ENCODE measurements at regions not wholly inside any gene's neighbourhood (a gene's known extent, or its start where the extent isn't known, plus 50 kb on each side); places are given as distances from the start of the nearest gene placed in this dataset.

GRCh38 chr3:68062926-68063325, 408.5 kb upstream of the SUCLG2 start:
- Histone ChIP-seq H2AFZ (ENCODE audit: low read length) (no peak overlapping the region), H3K4me1 (ENCODE audit: control insufficient read depth in 2 of 2, insufficient read depth in 1 of 2, low read depth in 1 of 2, low read length in 2 of 2) (no peaks in the 10 kb centered on the region), H3K79me1 (ENCODE audit: low read depth, low read length) (no peaks in the 10 kb centered on the region), H3K9me3 (replicated peaks in 1 of 2; ENCODE audit: control insufficient read depth in 2 of 2, insufficient read depth in 1 of 2, low read depth in 1 of 2, low read length in 2 of 2) (no peaks in the 10 kb centered on the region), H3K9ac (ENCODE audit: low read depth, low read length, poor library complexity) (no peak overlapping the region), H3K18ac (ENCODE audit: low read length) (no peak overlapping the region), H3K4me2 (ENCODE audit: insufficient read depth, low read length, poor library complexity, severe bottlenecking) (no peak overlapping the region), H2BK120ac (ENCODE audit: low read depth, low read length) (no peak overlapping the region), H4K8ac (ENCODE audit: low read depth, low read length) (no peak overlapping the region), H3K36me3 (replicated peaks in 1 of 2; ENCODE audit: control insufficient read depth in 2 of 2, insufficient read depth in 2 of 2, low read length in 2 of 2) (no peaks in the 10 kb centered on the region), H3K14ac (ENCODE audit: low read length) (no peak overlapping the region), H3K23ac (ENCODE audit: low read depth, low read length, poor library complexity) (no peak overlapping the region), H2BK5ac (ENCODE audit: low read length) (no peak overlapping the region), H2BK15ac (ENCODE audit: low read length) (no peak overlapping the region), H4K91ac (ENCODE audit: low read depth, low read length, poor library complexity) (no peak overlapping the region), H2BK12ac (ENCODE audit: low read length) (no peak overlapping the region), H3K27ac (replicated peaks; ENCODE audit: low read length) (no peak overlapping the region), H3K4me3 (ENCODE audit: low read length in 2 of 2) (no peak overlapping the region), H3K4ac (ENCODE audit: low read length) (no peak overlapping the region), H3K27me3 (ENCODE audit: control insufficient read depth in 3 of 3, insufficient read depth in 3 of 3, low read depth in 1 of 3, low read length in 3 of 3) (no peaks in the 10 kb centered on the region), H2AK5ac (ENCODE audit: low read depth, low read length) (no peak overlapping the region)
- no CpG with 5 or more reads among the region's 5 CpGs for WGBS, 2 donors (ENCODE audit: extremely low coverage in 2 of 2, insufficient read length in 2 of 2, insufficient replicate concordance in 1 of 2)
- DNase-seq (ENCODE audit: low spot score) = no peak

GRCh38 chr3:68060910-68061309, 406.5 kb upstream of the SUCLG2 start:
- H3K79me1 ChIP-seq (ENCODE audit: low read depth, low read length) = no peaks in the 10 kb centered on the region
- H2BK120ac ChIP-seq (ENCODE audit: low read depth, low read length) = no peak overlapping the region
- no peak overlapping the region for H3K4me2 ChIP-seq (ENCODE audit: insufficient read depth, low read length, poor library complexity, severe bottlenecking)
- H3K36me3 ChIP-seq (replicated peaks in 1 of 2; ENCODE audit: control insufficient read depth in 2 of 2, insufficient read depth in 2 of 2, low read length in 2 of 2) = no peaks in the 10 kb centered on the region
- H2BK15ac ChIP-seq (ENCODE audit: low read length) = no peak overlapping the region
- H2BK5ac ChIP-seq (ENCODE audit: low read length) = no peak overlapping the region
- H3K4ac ChIP-seq (ENCODE audit: low read length) = no peak overlapping the region
- no peak overlapping the region for H2AK5ac ChIP-seq (ENCODE audit: low read depth, low read length)
- no peaks in the 10 kb centered on the region for H3K9me3 ChIP-seq (replicated peaks in 1 of 2; ENCODE audit: control insufficient read depth in 2 of 2, insufficient read depth in 1 of 2, low read depth in 1 of 2, low read length in 2 of 2)
- no peak overlapping the region for H3K14ac ChIP-seq (ENCODE audit: low read length)
- H3K23ac ChIP-seq (ENCODE audit: low read depth, low read length, poor library complexity) = no peak overlapping the region
- H3K27me3 ChIP-seq (ENCODE audit: control insufficient read depth in 3 of 3, insufficient read depth in 3 of 3, low read depth in 1 of 3, low read length in 3 of 3) = no peaks in the 10 kb centered on the region
- no peak overlapping the region for H3K4me3 ChIP-seq (ENCODE audit: low read length in 2 of 2)
- H2AFZ ChIP-seq (ENCODE audit: low read length) = no peak overlapping the region
- H4K8ac ChIP-seq (ENCODE audit: low read depth, low read length) = no peak overlapping the region
- no peak overlapping the region for H3K27ac ChIP-seq (replicated peaks; ENCODE audit: low read length)
- H4K91ac ChIP-seq (ENCODE audit: low read depth, low read length, poor library complexity) = no peak overlapping the region
- H3K9ac ChIP-seq (ENCODE audit: low read depth, low read length, poor library complexity) = no peak overlapping the region
- WGBS, 2 donors (ENCODE audit: extremely low coverage in 2 of 2, insufficient read length in 2 of 2, insufficient replicate concordance in 1 of 2) = no CpG with 5 or more reads among the region's 5 CpGs
- no peak overlapping the region for H2BK12ac ChIP-seq (ENCODE audit: low read length)
- H3K4me1 ChIP-seq (ENCODE audit: control insufficient read depth in 2 of 2, insufficient read depth in 1 of 2, low read depth in 1 of 2, low read length in 2 of 2) = no peaks in the 10 kb centered on the region
- no peak for DNase-seq (ENCODE audit: low spot score)
- no peak overlapping the region for H3K18ac ChIP-seq (ENCODE audit: low read length)

GRCh38 chr3:68060191-68060590, 405.8 kb upstream of the SUCLG2 start:
- H3K4me3 ChIP-seq (ENCODE audit: low read length in 2 of 2) = no peak overlapping the region
- H3K4ac ChIP-seq (ENCODE audit: low read length) = no peak overlapping the region
- WGBS, 2 donors (ENCODE audit: extremely low coverage in 2 of 2, insufficient read length in 2 of 2, insufficient replicate concordance in 1 of 2) = no CpG with 5 or more reads among the region's 3 CpGs
- no peak overlapping the region for H3K4me2 ChIP-seq (ENCODE audit: insufficient read depth, low read length, poor library complexity, severe bottlenecking)
- no peak overlapping the region for H3K18ac ChIP-seq (ENCODE audit: low read length)
- no peak overlapping the region for H2BK15ac ChIP-seq (ENCODE audit: low read length)
- H3K9ac ChIP-seq (ENCODE audit: low read depth, low read length, poor library complexity) = no peak overlapping the region
- no peak overlapping the region for H2AFZ ChIP-seq (ENCODE audit: low read length)
- H2BK5ac ChIP-seq (ENCODE audit: low read length) = no peak overlapping the region
- no peaks in the 10 kb centered on the region for H3K79me1 ChIP-seq (ENCODE audit: low read depth, low read length)
- no peaks in the 10 kb centered on the region for H3K9me3 ChIP-seq (replicated peaks in 1 of 2; ENCODE audit: control insufficient read depth in 2 of 2, insufficient read depth in 1 of 2, low read depth in 1 of 2, low read length in 2 of 2)
- H2BK12ac ChIP-seq (ENCODE audit: low read length) = no peak overlapping the region
- no peaks in the 10 kb centered on the region for H3K27me3 ChIP-seq (ENCODE audit: control insufficient read depth in 3 of 3, insufficient read depth in 3 of 3, low read depth in 1 of 3, low read length in 3 of 3)
- H4K8ac ChIP-seq (ENCODE audit: low read depth, low read length) = no peak overlapping the region
- H3K36me3 ChIP-seq (replicated peaks in 1 of 2; ENCODE audit: control insufficient read depth in 2 of 2, insufficient read depth in 2 of 2, low read length in 2 of 2) = no peaks in the 10 kb centered on the region
- H2AK5ac ChIP-seq (ENCODE audit: low read depth, low read length) = no peak overlapping the region
- no peak overlapping the region for H3K23ac ChIP-seq (ENCODE audit: low read depth, low read length, poor library complexity)
- DNase-seq (ENCODE audit: low spot score) = no peak
- no peak overlapping the region for H2BK120ac ChIP-seq (ENCODE audit: low read depth, low read length)
- no peak overlapping the region for H4K91ac ChIP-seq (ENCODE audit: low read depth, low read length, poor library complexity)
- H3K4me1 ChIP-seq (ENCODE audit: control insufficient read depth in 2 of 2, insufficient read depth in 1 of 2, low read depth in 1 of 2, low read length in 2 of 2) = no peaks in the 10 kb centered on the region
- H3K14ac ChIP-seq (ENCODE audit: low read length) = no peak overlapping the region
- H3K27ac ChIP-seq (replicated peaks; ENCODE audit: low read length) = no peak overlapping the region

- H3K36me3 ChIP-seq (replicated peaks in 1 of 2; ENCODE audit: control insufficient read depth in 2 of 2, insufficient read depth in 2 of 2, low read length in 2 of 2) = no peaks in the 10 kb centered on the region
- H2BK5ac ChIP-seq (ENCODE audit: low read length) = no peak overlapping the region
- no peak overlapping the region for H2AFZ ChIP-seq (ENCODE audit: low read length)
- no peak overlapping the region for H3K4ac ChIP-seq (ENCODE audit: low read length)
- no peaks in the 10 kb centered on the region for H3K9me3 ChIP-seq (replicated peaks in 1 of 2; ENCODE audit: control insufficient read depth in 2 of 2, insufficient read depth in 1 of 2, low read depth in 1 of 2, low read length in 2 of 2)
- H3K23ac ChIP-seq (ENCODE audit: low read depth, low read length, poor library complexity) = no peak overlapping the region
- no peak overlapping the region for H4K91ac ChIP-seq (ENCODE audit: low read depth, low read length, poor library complexity)
- H4K8ac ChIP-seq (ENCODE audit: low read depth, low read length) = no peak overlapping the region
- H3K79me1 ChIP-seq (ENCODE audit: low read depth, low read length) = no peaks in the 10 kb centered on the region
- no peak overlapping the region for H3K27ac ChIP-seq (replicated peaks; ENCODE audit: low read length)
- H3K9ac ChIP-seq (ENCODE audit: low read depth, low read length, poor library complexity) = no peak overlapping the region
- DNase-seq (ENCODE audit: low spot score) = no peak
- no peak overlapping the region for H3K4me2 ChIP-seq (ENCODE audit: insufficient read depth, low read length, poor library complexity, severe bottlenecking)
- no peaks in the 10 kb centered on the region for H3K27me3 ChIP-seq (ENCODE audit: control insufficient read depth in 3 of 3, insufficient read depth in 3 of 3, low read depth in 1 of 3, low read length in 3 of 3)
- H3K18ac ChIP-seq (ENCODE audit: low read length) = no peak overlapping the region
- H2BK15ac ChIP-seq (ENCODE audit: low read length) = no peak overlapping the region
- no peak overlapping the region for H2BK120ac ChIP-seq (ENCODE audit: low read depth, low read length)
- H3K4me3 ChIP-seq (ENCODE audit: low read length in 2 of 2) = no peak overlapping the region
- no peak overlapping the region for H2BK12ac ChIP-seq (ENCODE audit: low read length)
- H2AK5ac ChIP-seq (ENCODE audit: low read depth, low read length) = no peak overlapping the region
- no peak overlapping the region for H3K14ac ChIP-seq (ENCODE audit: low read length)
- WGBS, 2 donors (ENCODE audit: extremely low coverage in 2 of 2, insufficient read length in 2 of 2, insufficient replicate concordance in 1 of 2) = no CpG with 5 or more reads among the region's 3 CpGs
- H3K4me1 ChIP-seq (ENCODE audit: control insufficient read depth in 2 of 2, insufficient read depth in 1 of 2, low read depth in 1 of 2, low read length in 2 of 2) = no peaks in the 10 kb centered on the region
Observed at GRCh38 chr3:68059628-68060152, 405.3 kb upstream of the SUCLG2 start.

All from neuronal stem cell (in vitro differentiated cells).